A549 (cell line): ENCODE measurements at regions not wholly inside any gene's neighbourhood (a gene's known extent, or its start where the extent isn't known, plus 50 kb on each side); places are given as distances from the start of the nearest gene placed in this dataset.

Experiments used
- CHD2 ChIP-seq: fragments of 150-350 bp; IDR thresholded peaks from 2 replicates; pipeline ENCODE4 v1.6.1; 2014; ENCODE audit warnings: low read length; ENCODE audit not compliant: partially characterized antibody
- ELK1 ChIP-seq: fragments of 150-350 bp; IDR thresholded peaks from 2 replicates; pipeline ENCODE4 v1.6.1; 2014; ENCODE audit warnings: low read depth, mild to moderate bottlenecking, low read length
- EP300 ChIP-seq, 2 experiments: fragments of >200 bp; sonication (Bioruptor Twin); formaldehyde crosslinking; IDR thresholded peaks; 2 replicates in 1 of 2; 3 replicates in 1 of 2; pipeline ENCODE4 v1.6.1; 2016 to 2017
- NPAS2 ChIP-seq: fragments of 250-450 bp; sonication (Bioruptor Pico); IDR thresholded peaks from 2 replicates; pipeline ENCODE4 v1.8.0; 2022; ENCODE audit warnings: mild to moderate bottlenecking, moderate library complexity, borderline replicate concordance
- POLR2A ChIP-seq: IDR thresholded peaks from 2 replicates; pipeline ENCODE4 v1.6.1; 2012; ENCODE audit warnings: mild to moderate bottlenecking, low read length
- TF ChIP-seq, protein P1 (sequence below): fragments of >200 bp; sonication (Bioruptor Twin); formaldehyde crosslinking; IDR thresholded peaks from 3 replicates; pipeline ENCODE4 v1.5.1; 2016

GRCh38 chr6:98212468-98212867 is 621.9 kb upstream of the POU3F2 start:
- TF ChIP-seq POLR2A, result no peak
- TF ChIP-seq ELK1, result no peak
- TF ChIP-seq, protein P1, sequence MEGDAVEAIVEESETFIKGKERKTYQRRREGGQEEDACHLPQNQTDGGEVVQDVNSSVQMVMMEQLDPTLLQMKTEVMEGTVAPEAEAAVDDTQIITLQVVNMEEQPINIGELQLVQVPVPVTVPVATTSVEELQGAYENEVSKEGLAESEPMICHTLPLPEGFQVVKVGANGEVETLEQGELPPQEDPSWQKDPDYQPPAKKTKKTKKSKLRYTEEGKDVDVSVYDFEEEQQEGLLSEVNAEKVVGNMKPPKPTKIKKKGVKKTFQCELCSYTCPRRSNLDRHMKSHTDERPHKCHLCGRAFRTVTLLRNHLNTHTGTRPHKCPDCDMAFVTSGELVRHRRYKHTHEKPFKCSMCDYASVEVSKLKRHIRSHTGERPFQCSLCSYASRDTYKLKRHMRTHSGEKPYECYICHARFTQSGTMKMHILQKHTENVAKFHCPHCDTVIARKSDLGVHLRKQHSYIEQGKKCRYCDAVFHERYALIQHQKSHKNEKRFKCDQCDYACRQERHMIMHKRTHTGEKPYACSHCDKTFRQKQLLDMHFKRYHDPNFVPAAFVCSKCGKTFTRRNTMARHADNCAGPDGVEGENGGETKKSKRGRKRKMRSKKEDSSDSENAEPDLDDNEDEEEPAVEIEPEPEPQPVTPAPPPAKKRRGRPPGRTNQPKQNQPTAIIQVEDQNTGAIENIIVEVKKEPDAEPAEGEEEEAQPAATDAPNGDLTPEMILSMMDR, result no peak
- no peak for TF ChIP-seq CHD2
- no peak for TF ChIP-seq NPAS2 (CRISPR knock-in tag)
- no peak for TF ChIP-seq EP300 (IDR thresholded peaks at IDR 0.05)
